PC-9 (cell line): ENCODE measurements at regions not wholly inside any gene's neighbourhood (a gene's known extent, or its start where the extent isn't known, plus 50 kb on each side); places are given as distances from the start of the nearest gene placed in this dataset.

Experiments
- BruUV-seq: library from RNA; stranded (reverse); fragments of 400-500 nt; replicated peaks from 2 replicates; lab custom pipeline; 2021; lab: Mats Ljungman, UMichigan
- CTCF ChIA-PET: fragments of 300-600 bp; sonication (Branson Sonifier 250); formaldehyde crosslinking; loops from one replicate; lab custom pipeline; 2022; ENCODE audit warnings: antibody characterized with exemption; lab: Charles Lee
- POLR2A ChIA-PET: fragments of 300-600 bp; sonication (Branson Sonifier 250); formaldehyde crosslinking; loops from one replicate; lab custom pipeline; 2022; ENCODE audit warnings: antibody characterized with exemption; ENCODE audit not compliant: unreplicated experiment; lab: Charles Lee
- DNase-seq, 2 experiments: peaks; one replicate each; pipeline versions ENCODE4 v3.0.0 to v3.0.0-alpha.2; 2015 to 2022; ENCODE audit warnings: mixed read lengths in 1 of 2
- H2AFZ ChIP-seq: fragments of 200-600 bp; sonication (generic); 2 replicates; pipeline ENCODE4 v1.8.1; 2017; ENCODE audit warnings: antibody characterized with exemption
- H3F3A ChIP-seq: fragments of 200-600 bp; sonication (generic); 2 replicates; pipeline ENCODE4 v1.8.1; 2017; ENCODE audit warnings: antibody characterized with exemption, mild to moderate bottlenecking, low read depth; ENCODE audit not compliant: insufficient read depth
- H3K27ac ChIP-seq: fragments of 200-600 bp; sonication (generic); 2 replicates; pipeline ENCODE4 v1.6.1; 2016; ENCODE audit warnings: mixed run types
- H3K27me3 ChIP-seq: fragments of 200-600 bp; sonication (generic); 2 replicates; pipeline ENCODE4 v1.6.1; 2016; ENCODE audit warnings: low read depth, mixed run types; ENCODE audit not compliant: insufficient read depth
- H3K36me3 ChIP-seq: fragments of 200-600 bp; sonication (generic); 2 replicates; pipeline ENCODE4 v1.6.1; 2016; ENCODE audit warnings: low read depth, mixed run types
- H3K4me1 ChIP-seq: fragments of 200-600 bp; sonication (generic); replicated peaks from 2 replicates; pipeline ENCODE4 v1.6.1; 2016; ENCODE audit warnings: mixed run types; ENCODE audit not compliant: insufficient read depth
- H3K4me2 ChIP-seq: fragments of 200-600 bp; sonication (generic); 2 replicates; pipeline ENCODE4 v1.6.1; 2017; ENCODE audit warnings: mixed run types
- H3K4me3 ChIP-seq: fragments of 200-600 bp; sonication (generic); 2 replicates; pipeline ENCODE4 v1.6.1; 2016; ENCODE audit warnings: mixed run types
- H3K79me2 ChIP-seq: fragments of 200-600 bp; sonication (generic); 2 replicates; pipeline ENCODE4 v1.6.1; 2017; ENCODE audit warnings: low read depth, mixed run types
- H3K9me2 ChIP-seq: fragments of 200-600 bp; sonication (generic); 2 replicates; pipeline ENCODE4 v1.8.1; 2017; ENCODE audit warnings: mild to moderate bottlenecking; ENCODE audit not compliant: insufficient read depth
- H3K9me3 ChIP-seq: fragments of 200-600 bp; sonication (generic); 2 replicates; pipeline ENCODE4 v1.8.1; 2016; ENCODE audit warnings: low read depth; ENCODE audit not compliant: insufficient read depth
- H4K20me1 ChIP-seq: fragments of 200-600 bp; sonication (generic); 2 replicates; pipeline ENCODE4 v1.8.1; 2017; ENCODE audit not compliant: insufficient read depth
- CTCF ChIP-seq: fragments of 200-600 bp; sonication (generic); conservative IDR thresholded peaks from 2 replicates; pipeline ENCODE4 v1.6.1; 2017; ENCODE audit warnings: mixed run types, antibody characterized with exemption, mild to moderate bottlenecking, moderate library complexity
- EZH2 ChIP-seq: fragments of 200-600 bp; sonication (generic); IDR thresholded peaks from 2 replicates; pipeline ENCODE4 v1.8.0; 2017; ENCODE audit warnings: antibody characterized with exemption, low read depth
- intact Hi-C: fragments of 100-400 bp; cut with micrococcal nuclease; formaldehyde crosslinking; loops from one replicate; pipeline ENCODE4 v1.10.0; 2022; ENCODE audit not compliant: unreplicated experiment

- Histone ChIP-seq H2AFZ (no peak overlapping the region), H3K27me3 (no peaks in the 10 kb centered on the region), H3K9me3 (0 out of 2 replicates have a peak, but pooled peaks cover 4% of the 10 kb centered on the region), H3K4me2 (no peak overlapping the region), H3F3A (peaks cover 15% of the 10 kb centered on the region), H3K4me3 (no peak overlapping the region), H3K36me3 (no peaks in the 10 kb centered on the region), H3K27ac (no peak overlapping the region), H3K9me2 (no peaks in the 10 kb centered on the region), H3K4me1 (peaks cover 19% of the 10 kb centered on the region), H3K79me2 (no peaks in the 10 kb centered on the region), H4K20me1 (no peaks in the 10 kb centered on the region)
- TF ChIP-seq EZH2 (no peak), CTCF (no peak)
- ChIA-PET POLR2A (no interaction called here), CTCF (no interaction called here)
- intact Hi-C loops: no loop called here
- no peak for DNase-seq
- no TSS peak for BruUV-seq
Observed at GRCh38 chr6:11397622-11398450, 139.7 kb upstream of the TMEM170B start.

GRCh38 chr6:11396860-11397259 lies 140.7 kb upstream of the TMEM170B start:
- BruUV-seq: no TSS peak
- intact Hi-C loops: no loop called here
- no peak overlapping the region for H3K4me2 ChIP-seq

More at GRCh38 chr6:11396860-11397259, 140.7 kb upstream of the TMEM170B start:
- Histone ChIP-seq H3K9me2 (no peaks in the 10 kb centered on the region), H3K79me2 (no peaks in the 10 kb centered on the region), H3K9me3 (0 out of 2 replicates have a peak, but pooled peaks cover 4% of the 10 kb centered on the region), H3K27ac (no peak overlapping the region), H2AFZ (no peak overlapping the region), H3K36me3 (no peaks in the 10 kb centered on the region), H3K4me1 (peaks cover 29% of the 10 kb centered on the region), H3K27me3 (no peaks in the 10 kb centered on the region), H3F3A (peaks cover 25% of the 10 kb centered on the region), H4K20me1 (no peaks in the 10 kb centered on the region), H3K4me3 (no peak overlapping the region)
- TF ChIP-seq CTCF (no peak), EZH2 (no peak)
- ChIA-PET POLR2A (interaction anchor here (0.7 kb wide), 1 partner anchor 82 kb away, joined by 4 read pairs; no protein-coding TSS in a partner anchor), CTCF (no interaction called here)
- DNase-seq: no peak
